AG04449 (cell line): ENCODE measurements at regions not wholly inside any gene's neighbourhood (a gene's known extent, or its start where the extent isn't known, plus 50 kb on each side); places are given as distances from the start of the nearest gene placed in this dataset.

Experiments
- CTCF ChIA-PET: fragments of 350-600 bp; formaldehyde crosslinking; extraction: SDS; loops from one replicate; lab custom pipeline; 2021; ENCODE audit warnings: antibody characterized with exemption; lab: Yijun Ruan, JAX
- POLR2A ChIA-PET: fragments of 400-600, 350-600 bp; formaldehyde crosslinking; extraction: SDS; loops from one replicate; lab custom pipeline; 2020; ENCODE audit warnings: antibody characterized with exemption, inconsistent platforms; lab: Yijun Ruan, JAX
- DNase-seq: peaks from one replicate; pipeline ENCODE4 v3.0.0-alpha.2; 2010; ENCODE audit warnings: low read depth, low spot score
- H3K4me3 ChIP-seq: 2 replicates; pipeline ENCODE4 v1.5.1; 2011; ENCODE audit warnings: low read depth, mild to moderate bottlenecking, control low read depth, low read length
- CTCF ChIP-seq: IDR thresholded peaks from one replicate; pipeline ENCODE4 v1.5.1; 2011; ENCODE audit warnings: mild to moderate bottlenecking, moderate library complexity, low read length, control low read depth, inconsistent platforms; ENCODE audit not compliant: insufficient read depth; ENCODE audit errors: missing control alignments

- TF ChIP-seq CTCF = no peak
- CTCF ChIA-PET = interaction anchor here (0.9 to 1.7 kb wide), 8 partner anchors 10 to 144 kb away, joined by 3 to 6 read pairs (median 4); no protein-coding TSS in a partner anchor
- POLR2A ChIA-PET = no interaction called here
- no peak for DNase-seq
- no peak overlapping the region for H3K4me3 ChIP-seq
These were observed 147.5 kb upstream of the GSE1 start for GRCh38 chr16:85465328-85466303.

DNA sequence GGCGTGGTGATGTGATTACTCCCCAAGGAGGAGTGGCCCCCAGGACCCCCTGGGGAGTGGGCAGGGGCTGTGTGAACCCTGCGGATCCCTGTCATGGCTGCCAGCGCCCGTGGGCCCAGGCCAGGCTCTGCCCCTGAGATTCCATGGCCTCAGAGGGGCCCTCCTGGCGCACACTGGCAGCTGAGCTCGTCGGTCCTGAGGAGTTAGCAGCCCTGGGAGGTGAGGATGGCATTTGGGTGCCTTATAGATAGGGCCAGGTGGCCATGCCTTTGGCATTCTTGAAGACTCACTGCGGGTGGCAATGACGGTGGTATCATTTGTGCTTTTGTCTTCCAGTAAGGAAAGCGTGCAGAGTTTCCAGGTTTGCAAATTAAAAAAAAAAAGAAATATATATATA is 146.8 kb upstream of the GSE1 start:
- CTCF ChIA-PET = interaction anchor here (0.9 to 1.3 kb wide), 4 partner anchors 11 to 143 kb away, joined by 3 read pairs; no protein-coding TSS in a partner anchor
- DNase-seq = no peak
- no peak overlapping the region for H3K4me3 ChIP-seq
- TF ChIP-seq CTCF = no peak
- POLR2A ChIA-PET = no interaction called here

DNA sequence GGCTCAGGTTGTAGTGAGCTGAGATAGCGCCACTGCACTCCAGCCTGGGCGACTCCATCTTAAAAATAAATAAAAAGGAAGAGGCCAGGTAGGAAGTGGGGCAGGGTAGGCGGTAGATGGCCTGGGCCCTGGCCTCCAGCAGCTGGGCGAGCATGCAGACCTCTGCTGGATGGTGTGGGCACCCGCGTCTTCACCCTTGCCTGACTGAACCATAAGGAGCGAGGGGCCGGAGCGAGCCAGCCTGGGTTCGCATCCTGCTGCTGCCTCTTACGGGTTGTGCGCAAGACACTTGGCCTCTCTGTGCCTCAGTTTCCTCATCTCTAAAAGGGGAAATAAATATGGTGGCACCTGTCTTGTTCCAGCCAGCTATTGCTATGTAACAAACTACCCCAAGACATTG is 146.1 kb upstream of the GSE1 start:
- ChIA-PET POLR2A (no interaction called here), CTCF (no interaction called here)
- TF ChIP-seq CTCF = no peak
- no peak overlapping the region for H3K4me3 ChIP-seq
- DNase-seq = no peak

DNA sequence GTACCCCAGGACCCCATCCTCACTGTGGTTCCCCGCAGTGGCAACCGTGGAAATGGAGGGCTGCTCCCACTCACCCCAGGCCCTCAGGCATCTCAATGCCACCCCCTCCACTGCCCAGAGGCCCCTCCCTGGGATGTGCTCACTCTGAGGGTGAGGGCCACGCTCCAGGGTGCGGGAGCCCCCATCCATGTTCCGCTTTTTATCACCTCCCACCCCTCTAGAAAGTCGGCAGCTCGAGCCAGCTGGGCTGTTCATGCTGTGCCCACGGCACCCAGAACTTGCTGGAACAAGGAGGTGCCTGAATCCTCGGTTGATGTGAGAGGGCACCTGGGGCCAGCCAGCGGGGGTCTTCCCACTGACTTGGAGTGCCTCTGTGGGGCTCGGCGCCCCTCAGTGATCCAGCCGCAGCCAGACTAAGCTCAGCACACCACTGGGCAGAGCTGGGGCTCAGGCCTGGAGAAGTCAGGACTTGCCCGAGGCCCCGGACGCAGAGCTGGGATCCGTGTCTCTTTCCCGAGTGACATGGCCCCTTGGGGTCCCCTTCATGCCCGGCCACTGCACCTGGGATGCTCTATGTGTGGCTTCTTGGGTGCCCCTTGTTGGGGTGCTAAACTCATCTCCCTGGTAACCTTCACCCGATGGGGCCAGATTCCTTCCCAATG is 143.1 kb upstream of the GSE1 start:
- POLR2A ChIA-PET = no interaction called here
- no peak for DNase-seq
- CTCF ChIA-PET = interaction anchor here (0.9 to 3.0 kb wide), 3 partner anchors 9 to 141 kb away, joined by 4 to 8 read pairs (median 4); no protein-coding TSS in a partner anchor
- TF ChIP-seq CTCF = no peak
- H3K4me3 ChIP-seq = no peak overlapping the region

GRCh38 chr16:85470873-85471272 is 142.2 kb upstream of the GSE1 start:
- DNase-seq = no peak
- TF ChIP-seq CTCF = no peak
- ChIA-PET CTCF (interaction anchor here (0.9 to 2.0 kb wide), 2 partner anchors 9 to 140 kb away, joined by 4 read pairs; no protein-coding TSS in a partner anchor), POLR2A (no interaction called here)
- no peak overlapping the region for H3K4me3 ChIP-seq
